Caco-2 (cell line): ENCODE measurements at regions not wholly inside any gene's neighbourhood (a gene's known extent, or its start where the extent isn't known, plus 50 kb on each side); places are given as distances from the start of the nearest gene placed in this dataset.
"Not testable (repeated sequence)": the region's sequence is repeated elsewhere in the genome, so short reads cannot be mapped to it uniquely, and the experiment has no call there.

Source experiments
- BruUV-seq: library from RNA; stranded (reverse); fragments of 400-500 nt; replicated peaks from 2 replicates; lab custom pipeline; 2021; lab: Mats Ljungman, UMichigan
- CTCF ChIA-PET: fragments of 300-600 bp; sonication (Branson Sonifier 250); formaldehyde crosslinking; loops from one replicate; lab custom pipeline; 2022; ENCODE audit warnings: antibody characterized with exemption; lab: Charles Lee
- POLR2A ChIA-PET: fragments of 300-600 bp; sonication (Branson Sonifier 250); formaldehyde crosslinking; loops from one replicate; lab custom pipeline; 2022; ENCODE audit warnings: antibody characterized with exemption; lab: Charles Lee
- DNase-seq, 2 experiments: peaks; one replicate each; pipeline versions ENCODE4 v3.0.0 to v3.0.0-alpha.2; 2020 to 2022
- H3K27me3 ChIP-seq: replicated peaks from 2 replicates; pipeline ENCODE4 v1.6.0; 2011; ENCODE audit warnings: low read length; ENCODE audit not compliant: control insufficient read depth, insufficient read depth
- H3K36me3 ChIP-seq: 2 replicates; pipeline ENCODE4 v1.5.1; 2011; ENCODE audit warnings: low read length; ENCODE audit not compliant: control insufficient read depth, insufficient read depth
- H3K4me1 ChIP-seq: fragments of 250-450 bp; sonication (Bioruptor Pico); 2 replicates; pipeline ENCODE4 v1.5.1; 2020; ENCODE audit warnings: mild to moderate bottlenecking
- H3K4me3 ChIP-seq: 2 replicates; pipeline ENCODE4 v1.5.1; 2011; ENCODE audit warnings: low read depth, mild to moderate bottlenecking, control low read depth, low read length
- H3K9me3 ChIP-seq: fragments of 250-450 bp; sonication (Bioruptor Pico); 2 replicates; pipeline ENCODE4 v1.5.1; 2020; ENCODE audit warnings: mild to moderate bottlenecking, moderate library complexity
- H3K27ac Mint-ChIP-seq: one replicate; pipeline ENCODE4 v1.8.0; 2022; ENCODE audit warnings: mixed read lengths; ENCODE audit not compliant: unreplicated experiment
- H3K27me3 Mint-ChIP-seq: one replicate; pipeline ENCODE4 v1.8.0; 2022; ENCODE audit warnings: mixed read lengths; ENCODE audit not compliant: insufficient read depth, unreplicated experiment
- H3K36me3 Mint-ChIP-seq: one replicate; pipeline ENCODE4 v1.8.0; 2022; ENCODE audit warnings: mild to moderate bottlenecking, mixed read lengths; ENCODE audit not compliant: insufficient read depth, unreplicated experiment
- H3K4me1 Mint-ChIP-seq: one replicate; pipeline ENCODE4 v1.8.0; 2022; ENCODE audit warnings: low read depth, mixed read lengths; ENCODE audit not compliant: unreplicated experiment
- H3K4me3 Mint-ChIP-seq: one replicate; pipeline ENCODE4 v1.8.0; 2022; ENCODE audit warnings: mild to moderate bottlenecking, moderate library complexity, mixed read lengths; ENCODE audit not compliant: unreplicated experiment
- H3K9me3 Mint-ChIP-seq: one replicate; pipeline ENCODE4 v1.8.0; 2022; ENCODE audit warnings: mixed read lengths; ENCODE audit not compliant: unreplicated experiment
- CTCF ChIP-seq, 2 experiments: fragments of 200-600 bp in 1 of 2; IDR thresholded peaks; 1 replicate in 1 of 2; 2 replicates in 1 of 2; pipeline versions ENCODE4 v1.5.1 to v1.8.0; 2011 to 2022; ENCODE audit warnings: antibody characterized with exemption in 1 of 2, control low read depth in 1 of 2, inconsistent platforms in 1 of 2, low read depth in 1 of 2, low read length in 1 of 2, mild to moderate bottlenecking in 1 of 2, moderate library complexity in 1 of 2; ENCODE audit not compliant: insufficient read depth in 1 of 2, severe bottlenecking in 1 of 2, unreplicated experiment in 1 of 2
- intact Hi-C: fragments of 100-400 bp; cut with micrococcal nuclease; formaldehyde crosslinking; loops from one replicate; pipeline ENCODE4 v1.10.0; 2022; ENCODE audit not compliant: unreplicated experiment

- no peaks in the 10 kb centered on the region for H3K27me3 ChIP-seq
- intact Hi-C loops = loop anchor here (1.0 to 5.0 kb wide), 2 partner anchors 220 to 368 kb away; no protein-coding TSS in a partner anchor
- ChIA-PET POLR2A (no interaction called here), CTCF (interaction anchor here (1.6 kb wide), 1 partner anchor 219 kb away, joined by 5 read pairs; no protein-coding TSS in a partner anchor)
- no peaks in the 10 kb centered on the region for H3K4me1 Mint-ChIP-seq
- no peaks in the 10 kb centered on the region for H3K9me3 Mint-ChIP-seq
- H3K27ac Mint-ChIP-seq = no peak overlapping the region
- H3K4me3 ChIP-seq = no peak overlapping the region
- H3K4me1 ChIP-seq = no peaks in the 10 kb centered on the region
- no peaks in the 10 kb centered on the region for H3K9me3 ChIP-seq
- TF ChIP-seq CTCF (IDR thresholded peaks at IDR 0.05; ENCODE audit: insufficient read depth in 1 of 2, low read depth in 1 of 2, low read length in 1 of 2, severe bottlenecking in 1 of 2, unreplicated experiment in 1 of 2) = peak in 1 of 2 experiments; percentile 4
- H3K36me3 ChIP-seq = no peaks in the 10 kb centered on the region
- no TSS peak for BruUV-seq
- peak in 1 of 2 experiments; percentile 21 for DNase-seq
- H3K36me3 Mint-ChIP-seq = no peaks in the 10 kb centered on the region
- no peaks in the 10 kb centered on the region for H3K27me3 Mint-ChIP-seq
- no peak overlapping the region for H3K4me3 Mint-ChIP-seq
Observed at GRCh38 chr4:162865102-162865501, 301.6 kb downstream of the NAF1 start.

- Histone ChIP-seq H3K4me3 (no peak overlapping the region), H3K4me1 (no peaks in the 10 kb centered on the region), H3K27me3 (no peaks in the 10 kb centered on the region), H3K9me3 (no peaks in the 10 kb centered on the region), H3K36me3 (no peaks in the 10 kb centered on the region)
- CTCF ChIA-PET = no interaction called here
- intact Hi-C loops = no loop called here
- POLR2A ChIA-PET = no interaction called here
- Mint-ChIP-seq H3K36me3 (no peaks in the 10 kb centered on the region), H3K27me3 (no peaks in the 10 kb centered on the region), H3K4me3 (no peak overlapping the region), H3K27ac (no peak overlapping the region), H3K4me1 (no peaks in the 10 kb centered on the region), H3K9me3 (no peaks in the 10 kb centered on the region)
- BruUV-seq = no TSS peak
- DNase-seq = no peak
- no peak for TF ChIP-seq CTCF (IDR thresholded peaks at IDR 0.05; ENCODE audit: insufficient read depth in 1 of 2, low read depth in 1 of 2, low read length in 1 of 2, severe bottlenecking in 1 of 2, unreplicated experiment in 1 of 2)
Observed at GRCh38 chr4:162853788-162854187, 312.9 kb downstream of the NAF1 start.

- Histone ChIP-seq H3K4me3 (no peak overlapping the region), H3K36me3 (no peaks in the 10 kb centered on the region), H3K27me3 (no peaks in the 10 kb centered on the region), H3K4me1 (no peaks in the 10 kb centered on the region), H3K9me3 (no peaks in the 10 kb centered on the region)
- Mint-ChIP-seq H3K9me3 (no peaks in the 10 kb centered on the region), H3K27me3 (no peaks in the 10 kb centered on the region), H3K36me3 (no peaks in the 10 kb centered on the region), H3K4me3 (no peak overlapping the region), H3K4me1 (no peaks in the 10 kb centered on the region), H3K27ac (no peak overlapping the region)
- intact Hi-C loops = no loop called here
- ChIA-PET CTCF (no interaction called here), POLR2A (no interaction called here)
- no peak for DNase-seq
- BruUV-seq = no TSS peak
- no peak for TF ChIP-seq CTCF (IDR thresholded peaks at IDR 0.05; ENCODE audit: insufficient read depth in 1 of 2, low read depth in 1 of 2, low read length in 1 of 2, severe bottlenecking in 1 of 2, unreplicated experiment in 1 of 2)
Observed at GRCh38 chr4:162852642-162853041, 314.0 kb downstream of the NAF1 start.

GRCh38 chr4:162851241-162851758 lies 315.4 kb downstream of the NAF1 start:
- H3K27ac Mint-ChIP-seq, intact Hi-C loops, POLR2A ChIA-PET, H3K36me3 ChIP-seq, DNase-seq, H3K9me3 ChIP-seq, H3K4me3 Mint-ChIP-seq, H3K36me3 Mint-ChIP-seq, CTCF ChIA-PET, H3K9me3 Mint-ChIP-seq, H3K27me3 Mint-ChIP-seq, H3K27me3 ChIP-seq, H3K4me3 ChIP-seq, BruUV-seq, H3K4me1 Mint-ChIP-seq, H3K4me1 ChIP-seq: not testable (repeated sequence)
